HG02973 (cell line): ENCODE measurements at regions not wholly inside any gene's neighbourhood (a gene's known extent, or its start where the extent isn't known, plus 50 kb on each side); places are given as distances from the start of the nearest gene placed in this dataset.
A peak's percentile ranks its signal among the peaks of the same experiment; 100 is the strongest.
"Not testable (repeated sequence)": the region's sequence is repeated elsewhere in the genome, so short reads cannot be mapped to it uniquely, and the experiment has no call there.

Experiments
- ATAC-seq: cut with Tn5 transposase; IDR thresholded peaks from one replicate; pipeline ENCODE4 v1.9.1; 2021; ENCODE audit warnings: moderate library complexity; ENCODE audit not compliant: unreplicated experiment

DNA sequence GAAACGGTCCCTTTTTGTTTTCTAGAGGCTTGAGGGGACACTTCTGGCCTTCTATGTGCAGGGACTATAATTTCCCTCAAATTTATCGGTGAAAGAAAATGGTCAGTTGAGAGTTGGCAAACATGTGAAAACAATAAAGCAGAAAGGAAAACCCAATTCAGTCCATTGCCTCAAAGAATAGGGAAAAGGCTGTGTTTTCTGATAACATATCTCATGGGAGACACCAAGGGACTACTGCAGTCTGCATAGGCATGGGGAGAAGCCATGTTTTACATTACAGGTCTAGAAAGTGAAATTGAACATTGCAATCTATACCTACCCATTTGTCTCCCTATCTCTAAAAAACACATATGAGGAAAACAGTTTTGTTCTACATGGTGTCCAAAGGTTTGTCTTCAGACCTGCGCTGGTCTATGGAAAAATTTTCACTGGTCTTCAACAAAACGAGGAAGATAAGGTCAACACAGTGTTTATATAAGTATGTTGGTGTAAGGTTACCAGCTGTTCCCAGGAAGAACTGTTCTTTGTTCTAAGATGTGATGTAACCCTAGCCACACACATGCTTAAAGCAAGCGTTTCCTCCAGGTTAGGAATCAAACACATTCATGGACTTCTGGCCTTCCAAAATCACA, 179.7 kb downstream of the MREG start:
- ATAC-seq = no peak

DNA sequence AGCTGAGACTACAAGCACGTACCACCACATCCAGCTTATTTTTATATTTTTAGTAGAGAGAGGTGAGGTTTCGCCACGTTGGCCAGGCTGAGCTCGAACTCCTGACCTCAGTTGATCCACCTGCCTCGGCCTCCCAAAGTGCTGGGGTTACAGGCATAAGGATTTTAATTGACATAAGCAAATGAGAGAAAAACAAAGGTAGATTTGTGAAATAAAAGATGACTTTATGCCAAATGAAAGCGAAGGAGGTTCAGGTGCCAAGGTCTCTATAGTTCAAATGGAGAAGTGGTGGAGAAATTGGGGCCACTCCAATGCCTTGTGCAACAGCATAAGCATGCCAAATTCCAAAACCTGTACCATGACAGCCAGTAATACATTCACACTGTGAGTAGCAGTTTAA, 180.6 kb downstream of the MREG start:
- no peak for ATAC-seq

DNA sequence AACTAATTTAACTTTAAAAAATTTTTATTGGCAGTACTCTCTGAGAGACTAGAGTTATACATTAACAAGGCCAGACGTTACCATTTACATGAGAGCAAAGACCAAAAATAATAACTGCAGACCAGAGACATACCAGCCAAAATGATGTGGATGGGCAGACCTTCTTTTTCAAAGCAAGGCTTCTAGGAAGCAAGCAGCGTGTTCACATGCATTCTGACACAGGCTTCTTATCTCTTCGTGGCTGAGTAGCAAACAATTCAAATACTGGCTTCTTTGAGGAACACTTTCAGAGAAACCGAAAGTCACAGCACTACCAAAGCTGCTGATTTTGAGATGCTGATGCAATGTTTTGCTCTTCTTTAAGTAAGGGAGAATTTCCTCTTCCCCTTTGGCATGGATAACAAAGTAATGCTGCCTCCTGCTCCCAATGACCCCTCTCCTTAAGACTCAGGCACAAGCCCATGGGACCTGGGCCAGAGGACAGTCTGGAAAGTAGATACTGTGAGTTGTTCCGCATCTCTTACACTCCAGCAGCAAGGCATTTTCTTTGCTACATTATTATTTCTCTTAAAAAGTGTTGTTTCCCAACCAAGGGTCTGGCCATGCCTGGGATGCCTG, 181.9 kb downstream of the MREG start:
- ATAC-seq = no peak

DNA sequence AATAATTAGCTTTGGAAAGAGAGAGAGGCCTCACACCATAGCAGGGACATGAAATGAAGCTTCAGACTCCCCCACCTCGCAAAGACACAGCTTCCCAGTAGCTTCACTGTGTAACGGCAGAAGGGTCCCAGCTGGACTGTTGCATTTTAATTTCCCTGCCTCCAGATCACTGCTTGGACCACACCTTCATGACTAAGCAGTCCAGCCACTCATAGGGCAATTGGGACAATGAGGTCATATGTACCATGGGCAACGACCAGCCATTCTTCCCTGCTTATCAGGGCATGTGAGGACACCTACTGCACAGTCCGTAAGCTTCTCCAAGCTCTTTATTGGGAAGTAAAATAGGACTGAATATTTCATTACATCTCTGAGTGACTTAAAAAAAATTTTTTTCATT, 183.0 kb downstream of the MREG start:
- ATAC-seq = no peak

DNA sequence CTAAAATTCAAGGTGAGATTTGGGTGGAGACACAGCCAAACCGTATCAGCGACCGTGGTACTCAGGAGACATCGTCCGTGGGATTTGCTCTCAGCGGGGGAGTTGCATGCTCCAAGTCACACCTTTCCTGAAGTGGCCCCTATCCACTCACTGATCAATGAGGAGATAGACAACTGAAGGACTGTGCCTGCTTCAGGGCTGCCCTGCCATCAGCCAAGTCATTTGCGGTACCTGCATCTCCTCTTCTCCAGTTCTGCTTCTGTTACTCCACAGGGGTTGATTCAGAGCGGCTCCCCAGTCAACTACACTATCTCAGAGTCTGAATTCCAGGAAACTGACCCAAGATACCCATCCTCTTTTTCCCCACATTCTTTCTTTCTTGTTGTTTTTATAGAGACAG, 184.1 kb downstream of the MREG start:
- no peak for ATAC-seq

DNA sequence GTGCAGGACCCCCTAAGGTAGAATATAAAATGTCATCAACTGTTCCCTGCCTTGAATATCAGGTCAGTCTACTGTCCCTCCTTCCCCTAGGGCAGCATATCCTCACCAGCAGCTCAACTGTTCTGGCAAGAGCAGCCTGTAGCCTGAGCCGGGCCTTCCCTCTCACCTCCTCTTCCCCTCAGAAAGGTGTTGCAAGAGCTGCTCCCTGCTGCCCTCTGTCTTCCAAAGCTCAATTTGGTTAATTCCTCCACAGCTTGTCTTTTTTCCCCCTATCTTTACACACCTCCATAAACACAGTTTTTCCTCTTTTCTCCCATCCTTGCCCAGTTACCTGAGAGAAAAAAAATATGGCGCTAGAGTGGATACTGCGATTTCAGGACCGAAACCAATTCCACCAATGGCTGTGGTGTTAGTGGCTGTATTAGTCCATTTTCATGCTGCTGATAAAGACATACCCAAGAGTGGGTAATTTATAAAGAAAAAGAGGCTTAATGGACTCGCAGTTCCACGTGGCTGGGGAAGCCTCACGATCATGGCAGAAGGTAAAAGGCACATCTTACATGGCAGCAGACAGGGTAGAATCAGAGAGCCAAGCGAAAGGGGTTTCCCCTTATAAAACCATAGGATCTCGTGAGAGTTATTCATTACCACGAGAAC, 184.7 kb downstream of the MREG start:
- peak; percentile 88 for ATAC-seq

DNA sequence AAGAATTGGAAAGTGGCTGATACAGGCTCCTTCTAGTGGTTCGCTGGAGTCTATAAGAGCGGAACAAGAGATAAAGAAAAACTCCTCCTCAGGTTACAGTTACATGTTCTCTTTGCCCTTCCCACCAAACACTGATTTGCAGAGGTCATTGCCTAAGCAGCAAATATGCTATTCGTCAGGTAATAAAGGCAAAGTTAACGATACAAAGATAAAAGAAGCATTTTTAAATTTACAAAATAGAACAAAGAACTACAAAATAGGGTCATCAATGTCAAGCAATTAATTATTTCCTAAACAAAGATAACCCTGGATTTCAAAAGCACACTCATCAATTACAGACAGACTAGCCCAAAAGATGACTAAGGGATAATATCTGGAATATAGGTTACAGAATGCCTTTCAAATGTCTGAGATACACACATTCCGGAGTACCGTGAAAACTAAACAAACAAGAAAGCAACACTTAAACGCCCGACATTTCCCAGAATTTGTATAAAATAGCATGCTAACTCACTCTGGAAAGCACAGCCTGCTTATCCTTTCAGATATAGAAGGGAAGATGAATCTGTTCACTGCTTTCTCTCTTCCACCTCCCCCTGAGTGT, 186.4 kb downstream of the MREG start:
- no peak for ATAC-seq

DNA sequence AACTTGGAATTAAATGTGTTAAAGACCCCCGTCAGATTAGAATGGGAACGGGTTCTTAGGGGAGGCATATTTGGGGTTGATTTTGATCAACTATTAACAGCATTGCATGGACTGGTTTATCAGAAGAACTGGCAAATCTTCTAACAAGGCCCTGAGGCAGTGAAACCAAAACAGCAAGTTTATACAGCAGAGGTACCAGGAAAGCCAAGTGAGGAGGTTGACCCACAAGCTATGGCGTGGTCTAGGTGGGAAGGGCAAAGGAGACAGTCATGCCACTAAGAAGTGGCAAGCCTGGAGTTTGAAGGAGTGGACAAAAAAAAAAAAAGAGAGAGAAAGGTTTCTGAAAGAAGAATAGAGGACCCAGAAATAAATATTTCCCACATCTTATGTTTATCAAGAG, 187.0 kb downstream of the MREG start:
- ATAC-seq = no peak

DNA sequence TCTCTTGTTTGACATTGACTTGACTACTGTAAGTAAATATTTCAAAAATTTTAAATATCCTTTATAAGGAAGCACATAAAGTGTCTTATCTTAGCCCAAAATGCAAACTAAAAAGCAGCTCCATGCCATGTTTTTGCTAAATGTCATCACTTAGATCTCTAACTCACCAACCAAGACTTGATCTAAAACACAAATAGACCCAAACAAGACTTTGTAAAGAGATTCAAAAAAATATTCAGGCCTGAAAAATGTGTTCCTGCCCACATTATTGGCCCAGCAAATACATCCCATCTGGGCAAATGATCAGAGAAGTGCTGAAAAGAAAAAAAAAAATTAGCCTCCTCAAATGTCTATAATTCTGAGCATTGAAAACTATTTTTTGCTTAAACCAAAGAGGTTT, 187.6 kb downstream of the MREG start:
- ATAC-seq = no peak

DNA sequence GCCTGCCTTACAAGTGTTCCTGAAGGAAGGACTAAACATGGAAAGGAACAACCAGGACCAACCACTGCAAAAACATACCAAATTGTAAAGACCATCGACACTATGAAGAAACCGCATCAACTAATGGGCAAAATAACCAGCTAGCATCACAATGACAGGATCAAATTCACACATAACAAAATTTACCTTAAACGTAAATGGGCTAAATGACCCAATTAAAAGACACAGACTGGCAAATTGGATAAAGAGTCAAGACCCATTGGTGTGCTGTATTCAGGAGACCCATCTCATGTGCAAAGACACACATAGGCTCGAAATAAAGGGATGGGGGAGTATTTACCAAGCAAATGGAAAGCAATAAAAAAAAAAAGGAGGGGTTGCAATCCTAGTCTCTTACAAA, 192.1 kb downstream of the MREG start:
- ATAC-seq = not testable (repeated sequence)

DNA sequence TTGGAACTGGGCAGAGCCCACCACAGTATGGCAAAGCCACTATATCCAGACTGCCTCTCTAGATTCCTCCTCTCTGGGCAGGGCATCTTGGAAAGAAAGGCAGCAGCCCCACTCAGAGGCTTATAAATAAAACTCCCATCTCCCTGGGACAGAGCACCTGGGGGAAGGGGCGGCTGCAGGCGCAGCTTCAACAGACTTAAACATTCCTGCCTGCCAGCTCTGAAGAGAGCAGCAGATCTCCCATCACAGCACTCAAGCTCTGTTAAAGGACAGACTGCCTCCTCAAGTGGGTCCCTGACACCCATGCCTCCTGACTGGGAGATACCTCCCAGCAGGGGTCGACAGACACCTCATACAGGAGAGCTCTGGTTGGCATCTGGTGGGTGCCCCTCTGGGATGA, 193.6 kb downstream of the MREG start:
- not testable (repeated sequence) for ATAC-seq

DNA sequence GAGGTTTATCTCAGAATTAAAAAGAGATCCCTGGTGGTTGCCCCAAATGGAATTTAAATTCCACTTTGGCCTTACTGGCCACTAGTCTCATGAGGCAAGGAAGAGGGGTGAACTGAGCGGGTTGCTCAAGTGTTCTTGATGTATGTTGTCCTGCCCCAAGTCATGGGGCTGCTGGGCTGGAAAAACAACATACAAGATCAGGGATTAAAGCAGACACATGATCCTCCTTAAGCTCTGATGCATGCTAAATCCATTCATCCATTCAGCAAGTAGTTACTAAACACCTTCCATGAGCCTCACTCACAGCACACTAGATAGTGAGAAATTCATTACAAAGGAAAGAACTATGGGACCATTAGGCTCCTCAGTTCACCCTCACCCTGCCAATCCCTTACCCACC, 196.3 kb downstream of the MREG start:
- ATAC-seq = no peak

DNA sequence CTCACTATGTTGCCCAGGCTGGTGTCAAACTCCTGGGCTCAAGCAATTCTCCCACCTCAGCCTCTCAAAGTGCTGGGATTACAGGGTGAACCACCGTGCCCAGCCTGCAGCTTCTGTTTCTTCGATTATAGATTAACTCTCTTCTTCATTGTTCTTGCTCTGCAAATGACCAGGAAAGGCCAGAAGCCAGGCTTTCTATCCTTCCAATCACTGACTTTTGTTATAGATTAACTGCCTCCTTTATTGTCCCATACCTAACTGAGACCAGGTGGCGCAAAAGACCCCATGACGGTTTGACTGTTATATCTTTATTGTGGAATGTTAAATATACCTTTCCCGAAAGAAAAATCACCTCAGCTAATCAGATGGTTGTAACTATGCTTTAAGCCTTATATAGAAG, 196.9 kb downstream of the MREG start:
- no peak for ATAC-seq

DNA sequence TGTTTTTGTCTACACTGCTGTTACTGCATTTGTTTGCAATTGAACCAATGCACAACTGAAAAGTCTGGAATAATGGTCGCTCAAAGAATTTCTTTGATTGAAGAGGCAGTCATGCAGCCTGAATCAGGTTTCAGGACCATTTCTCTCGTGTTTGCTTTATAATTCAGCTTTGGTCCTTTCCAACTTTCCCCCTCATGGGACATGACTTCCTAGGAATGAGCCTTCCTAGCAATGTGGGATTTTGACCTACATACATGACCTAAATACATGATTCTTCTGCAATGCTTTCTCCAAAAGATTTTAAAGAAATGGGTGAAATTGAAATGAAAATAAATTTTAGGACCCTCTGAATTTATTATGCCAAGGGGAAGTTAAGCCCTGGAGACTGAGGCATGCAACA, 197.4 kb downstream of the MREG start:
- no peak for ATAC-seq

DNA sequence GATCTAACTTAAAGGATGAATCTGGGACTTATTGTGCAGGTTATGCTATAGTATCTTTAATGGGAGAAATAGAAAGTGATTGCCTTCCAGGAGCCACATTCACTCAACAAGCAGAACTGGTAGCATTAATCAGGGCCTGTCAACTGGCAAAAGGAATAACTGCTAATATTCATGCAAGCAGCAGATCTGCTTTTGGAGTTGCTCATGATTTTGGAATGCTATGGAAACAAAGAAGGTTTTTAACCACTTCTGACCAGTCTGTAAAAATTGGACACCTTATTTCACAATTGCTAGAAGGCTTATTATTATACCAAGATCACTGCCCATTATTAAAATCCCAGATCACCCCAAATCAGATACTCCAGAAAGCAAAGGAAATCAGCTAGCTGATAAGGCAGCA, 200.4 kb downstream of the MREG start:
- ATAC-seq = no peak

DNA sequence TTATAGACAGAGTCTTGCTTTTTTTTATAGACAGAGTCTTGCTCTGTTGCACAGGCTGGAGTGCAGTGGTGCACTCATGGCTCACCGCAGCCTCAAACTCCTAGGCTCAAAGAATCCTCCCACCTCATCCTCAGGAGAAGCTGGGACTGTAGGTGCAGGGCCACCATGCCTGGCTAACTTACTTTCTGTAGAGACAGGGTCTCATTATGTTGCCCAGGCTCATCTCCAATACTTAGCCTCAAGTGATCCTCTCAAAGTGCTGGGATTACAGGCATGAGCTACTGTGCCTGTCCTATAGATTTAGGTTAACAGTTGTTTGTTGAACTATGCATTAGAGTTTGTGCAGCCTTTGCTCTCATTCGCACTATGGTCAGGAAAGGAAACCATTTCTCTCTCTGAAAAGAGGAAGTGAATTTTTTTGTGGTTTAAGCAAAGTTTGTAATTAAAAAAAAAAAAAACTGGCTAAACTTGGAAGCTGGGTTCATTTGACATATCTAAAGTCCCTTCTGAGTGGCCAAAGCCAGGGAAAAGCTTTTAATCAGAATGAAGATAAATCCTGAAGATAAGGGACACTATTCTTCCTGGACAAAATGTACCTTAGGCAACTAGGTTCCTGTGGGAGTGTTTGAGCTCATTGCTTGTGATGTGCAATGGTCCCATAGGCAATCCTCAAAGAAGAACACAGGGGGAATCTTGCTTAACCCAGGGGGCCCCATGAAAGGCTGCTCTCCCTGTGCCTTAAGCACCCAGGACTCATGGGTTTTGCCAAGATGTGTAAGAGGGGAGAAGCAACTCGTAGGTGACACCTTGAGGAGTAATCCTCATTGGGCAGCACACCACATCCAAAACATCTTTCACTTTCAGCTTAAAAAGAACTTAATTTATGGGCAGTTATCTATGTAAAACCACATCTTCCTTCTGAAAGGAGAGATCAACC, 201.7 kb downstream of the MREG start:
- peak; percentile 97 for ATAC-seq

DNA sequence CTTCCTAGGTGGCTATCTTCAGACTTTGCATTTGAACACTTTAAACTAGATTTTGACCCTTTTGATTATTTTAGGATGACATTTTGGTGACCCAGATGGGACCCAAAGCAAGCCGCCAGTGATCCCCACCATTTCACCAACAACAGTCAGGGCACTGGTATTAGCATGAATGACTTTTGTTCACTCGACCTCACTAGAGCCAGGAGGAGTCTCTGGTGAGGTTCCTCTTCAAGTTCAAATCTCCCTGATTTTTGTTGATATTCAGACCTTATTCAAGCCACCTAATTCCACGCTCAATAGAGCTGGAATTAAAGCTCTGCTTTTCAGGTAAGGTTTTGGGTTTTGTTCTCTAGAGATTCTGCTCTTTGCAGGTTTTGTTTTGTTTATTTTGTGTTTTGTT, 202.3 kb downstream of the MREG start:
- ATAC-seq = peak; percentile 22

DNA sequence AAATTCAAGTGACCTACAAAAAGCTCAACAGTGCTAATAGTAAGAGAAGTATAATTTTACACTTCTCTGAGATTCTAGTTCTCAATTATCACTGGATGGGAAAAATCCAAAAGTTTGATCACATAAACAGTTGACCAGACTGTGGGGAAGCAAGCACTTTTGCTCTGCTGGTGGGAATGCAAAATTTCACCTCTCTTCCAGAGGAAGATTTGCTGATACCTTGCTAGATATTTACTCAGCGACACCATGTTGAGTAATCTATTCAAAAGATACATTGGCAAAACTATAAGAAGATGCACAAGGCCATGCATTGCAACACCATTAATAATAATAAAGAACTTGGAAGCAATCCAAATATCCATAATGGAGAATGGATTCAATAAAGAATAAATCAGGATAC, 204.4 kb downstream of the MREG start:
- ATAC-seq = no peak

DNA sequence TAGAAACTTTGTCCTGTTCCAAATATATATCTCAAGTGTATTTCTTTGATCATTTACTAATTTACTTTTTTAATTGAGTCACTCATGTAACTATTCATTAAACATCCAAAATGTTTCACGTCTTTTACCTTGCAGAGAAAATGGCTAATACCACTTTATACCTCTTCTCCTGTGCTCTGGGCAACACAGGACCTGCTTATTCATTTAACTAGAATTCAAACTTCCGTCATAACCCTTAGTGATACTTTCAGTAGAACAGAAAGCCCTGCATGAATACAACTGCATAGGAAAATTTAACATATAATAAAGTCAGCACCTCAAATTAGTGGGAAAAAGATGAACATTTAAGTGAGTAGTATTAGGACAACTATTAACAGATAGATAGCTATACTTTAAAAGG, 205.2 kb downstream of the MREG start:
- ATAC-seq = no peak

DNA sequence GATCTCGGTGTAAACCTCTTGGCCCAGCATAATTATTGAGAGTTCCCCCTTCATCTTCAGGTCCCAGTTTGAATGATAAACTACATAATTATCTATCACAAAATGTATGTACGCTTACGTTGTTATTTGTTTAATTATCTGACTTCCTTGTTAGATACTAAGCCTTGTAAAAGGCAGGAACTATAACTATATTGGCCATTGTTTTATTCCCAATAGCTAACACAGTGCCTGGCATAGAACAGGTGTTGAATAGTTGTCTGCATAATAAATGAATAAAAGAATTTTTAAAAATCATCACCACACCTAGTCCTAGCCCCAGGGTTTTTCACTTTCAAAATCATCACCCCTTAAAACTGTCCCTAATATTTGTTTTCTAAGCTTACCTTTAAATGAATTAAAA, 207.9 kb downstream of the MREG start:
- no peak for ATAC-seq

DNA sequence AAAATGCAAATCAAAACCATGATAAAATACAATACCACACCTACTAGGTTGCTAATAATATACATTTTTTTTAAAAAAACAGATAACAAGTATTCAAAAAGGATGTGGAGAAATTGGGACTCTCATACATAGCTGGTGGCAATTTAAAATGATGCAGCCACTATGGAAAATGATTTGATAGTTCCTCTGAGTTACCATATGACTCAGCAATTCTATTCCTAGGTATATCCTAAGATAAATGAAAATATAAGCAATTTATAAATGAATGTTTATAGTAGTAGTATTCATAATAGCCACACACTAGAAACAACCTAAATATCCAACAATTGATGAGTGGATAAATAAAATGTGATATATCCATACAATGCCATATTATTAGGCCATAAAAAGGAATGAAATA, 210.2 kb downstream of the MREG start:
- ATAC-seq = no peak
